DOHH2 (cell line): ENCODE measurements at regions not wholly inside any gene's neighbourhood (a gene's known extent, or its start where the extent isn't known, plus 50 kb on each side); places are given as distances from the start of the nearest gene placed in this dataset.
"Not testable (repeated sequence)": the region's sequence is repeated elsewhere in the genome, so short reads cannot be mapped to it uniquely, and the experiment has no call there.

ENCODE experiments used
- H3F3A ChIP-seq: fragments of 200-600 bp; sonication (generic), shearing (Covaris generic); 2 replicates; pipeline ENCODE4 v1.6.0; 2016; ENCODE audit warnings: antibody characterized with exemption, mild to moderate bottlenecking; ENCODE audit not compliant: control insufficient read depth, insufficient read depth
- H3K27ac ChIP-seq: fragments of 200-600 bp; sonication (generic); 2 replicates; pipeline ENCODE4 v1.5.1; 2014; ENCODE audit warnings: low read depth, mild to moderate bottlenecking, low read length, moderate library complexity
- H3K27me3 ChIP-seq: fragments of 200-600 bp; sonication (generic); 2 replicates; pipeline ENCODE4 v1.6.1; 2014; ENCODE audit warnings: mild to moderate bottlenecking, low read length, mixed read lengths; ENCODE audit not compliant: control insufficient read depth
- H3K36me3 ChIP-seq: fragments of 200-600 bp; sonication (generic); 2 replicates; pipeline ENCODE4 v1.6.1; 2014; ENCODE audit warnings: mild to moderate bottlenecking, low read length, moderate library complexity, mixed read lengths; ENCODE audit not compliant: control insufficient read depth
- H3K4me1 ChIP-seq: fragments of 200-600 bp; sonication (generic); 2 replicates; pipeline ENCODE4 v1.6.1; 2014; ENCODE audit warnings: mild to moderate bottlenecking, low read length, mixed read lengths; ENCODE audit not compliant: control insufficient read depth
- H3K4me2 ChIP-seq: fragments of 200-600 bp; sonication (generic); 2 replicates; pipeline ENCODE4 v1.6.0; 2014; ENCODE audit warnings: mild to moderate bottlenecking, low read length, moderate library complexity
- H3K4me3 ChIP-seq: fragments of 200-600 bp; sonication (generic); 2 replicates; pipeline ENCODE4 v1.5.1; 2014; ENCODE audit warnings: mild to moderate bottlenecking, low read length, mixed read lengths
- H3K79me2 ChIP-seq: fragments of 200-600 bp; sonication (generic); 2 replicates; pipeline ENCODE4 v1.6.1; 2014; ENCODE audit warnings: mild to moderate bottlenecking, low read length, mixed read lengths; ENCODE audit not compliant: control insufficient read depth
- H3K9me2 ChIP-seq: fragments of 200-600 bp; sonication (generic); replicated peaks from 2 replicates; pipeline ENCODE4 v1.6.1; 2014; ENCODE audit warnings: mild to moderate bottlenecking, low read length, mixed read lengths; ENCODE audit not compliant: control insufficient read depth
- H3K9me3 ChIP-seq: fragments of 200-600 bp; sonication (generic); 2 replicates; pipeline ENCODE4 v1.6.1; 2014; ENCODE audit warnings: antibody characterized with exemption, low read length, mixed read lengths; ENCODE audit not compliant: control insufficient read depth, insufficient read depth
- H4K20me1 ChIP-seq: fragments of 200-600 bp; sonication (generic); 2 replicates; pipeline ENCODE4 v1.6.0; 2014; ENCODE audit warnings: low read depth, mild to moderate bottlenecking, antibody characterized with exemption, low read length, moderate library complexity; ENCODE audit not compliant: control insufficient read depth, insufficient read depth
- CTCF ChIP-seq: fragments of 200-600 bp; sonication (generic); IDR thresholded peaks from one replicate; pipeline ENCODE4 v1.5.1; 2014; ENCODE audit warnings: antibody characterized with exemption, mild to moderate bottlenecking, low read depth, low read length; ENCODE audit not compliant: poor library complexity, severe bottlenecking
- EZH2phosphoT487 ChIP-seq: fragments of 200-600 bp; sonication (generic); IDR thresholded peaks from 2 replicates; pipeline ENCODE4 v1.6.1; 2017; ENCODE audit warnings: borderline replicate concordance, mild to moderate bottlenecking, antibody characterized with exemption, low read length, moderate library complexity, mixed read lengths

DNA sequence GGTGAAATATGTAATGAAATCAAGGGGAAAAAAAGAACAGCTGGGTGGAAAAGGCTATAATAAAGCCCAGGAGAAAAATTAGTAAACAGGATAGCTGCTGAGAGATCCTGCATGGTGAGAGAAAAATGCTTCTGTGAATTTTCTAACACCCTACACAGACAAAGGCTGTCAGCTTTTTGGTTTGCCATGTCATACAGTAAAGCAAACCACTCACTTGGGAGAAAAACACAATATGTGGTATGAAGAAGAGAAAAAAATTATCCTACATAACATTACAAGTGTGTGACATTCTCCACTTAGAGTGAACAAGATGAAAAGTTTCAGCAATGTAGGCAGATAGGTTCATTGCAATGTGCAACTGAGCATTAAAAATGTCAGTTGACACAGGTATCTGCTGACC is 133.6 kb downstream of the PLPPR4 start:
- TF ChIP-seq EZH2phosphoT487 (no peak), CTCF (no peak)
- Histone ChIP-seq H3K4me2 (no peak overlapping the region), H4K20me1 (no peaks in the 10 kb centered on the region), H3K79me2 (no peaks in the 10 kb centered on the region), H3F3A (no peaks in the 10 kb centered on the region), H3K4me3 (no peak overlapping the region), H3K4me1 (no peaks in the 10 kb centered on the region), H3K36me3 (no peaks in the 10 kb centered on the region), H3K9me3 (no peaks in the 10 kb centered on the region), H3K27ac (no peak overlapping the region), H3K9me2 (no peaks in the 10 kb centered on the region), H3K27me3 (0 out of 2 replicates have a peak, but pooled peaks cover 5% of the 10 kb centered on the region)

GRCh38 chr1:99401556-99401955 is 137.3 kb downstream of the PLPPR4 start:
- not testable (repeated sequence) for H4K20me1 ChIP-seq, H3K4me2 ChIP-seq, H3K9me3 ChIP-seq, H3K4me1 ChIP-seq, H3K36me3 ChIP-seq, H3K27ac ChIP-seq, H3K4me3 ChIP-seq, H3F3A ChIP-seq, H3K27me3 ChIP-seq, H3K9me2 ChIP-seq, H3K79me2 ChIP-seq

GRCh38 chr1:99404399-99404798 is 140.1 kb downstream of the PLPPR4 start:
- not testable (repeated sequence) for H3K79me2 ChIP-seq, H3K27ac ChIP-seq, H3K9me3 ChIP-seq, H3F3A ChIP-seq, H4K20me1 ChIP-seq, H3K9me2 ChIP-seq, H3K4me3 ChIP-seq, H3K36me3 ChIP-seq, H3K27me3 ChIP-seq, H3K4me1 ChIP-seq, H3K4me2 ChIP-seq

GRCh38 chr1:99405325-99405724 is 141.0 kb downstream of the PLPPR4 start:
- H3K27ac ChIP-seq, H3K36me3 ChIP-seq, H3K27me3 ChIP-seq, H3K9me2 ChIP-seq, H3K79me2 ChIP-seq, H3F3A ChIP-seq, H3K4me3 ChIP-seq, H3K4me2 ChIP-seq, H3K4me1 ChIP-seq, H3K9me3 ChIP-seq, H4K20me1 ChIP-seq: not testable (repeated sequence)

DNA sequence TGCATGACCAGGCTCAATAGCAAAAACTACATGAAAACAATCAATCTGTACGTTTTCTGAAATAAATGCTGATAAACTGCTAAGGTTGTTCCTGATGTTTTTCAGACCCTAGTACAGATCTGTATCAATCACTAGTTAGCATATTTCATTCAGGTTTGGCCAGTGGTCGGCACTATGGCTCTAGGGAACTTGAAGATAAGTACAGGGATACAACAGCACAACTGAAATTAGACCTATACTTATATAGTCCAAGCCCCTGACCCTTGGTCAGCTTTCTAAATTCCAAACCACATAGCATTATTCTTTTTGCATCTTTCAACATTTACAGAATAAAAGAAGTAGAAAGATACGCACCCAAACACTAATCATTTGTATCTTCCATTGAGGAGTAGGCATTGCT is 142.7 kb downstream of the PLPPR4 start:
- Histone ChIP-seq H3K36me3 (no peaks in the 10 kb centered on the region), H3K79me2 (no peaks in the 10 kb centered on the region), H3F3A (no peaks in the 10 kb centered on the region), H3K4me3 (no peak overlapping the region), H3K27me3 (no peaks in the 10 kb centered on the region), H3K4me2 (no peak overlapping the region), H3K27ac (no peak overlapping the region), H3K4me1 (no peaks in the 10 kb centered on the region), H4K20me1 (no peaks in the 10 kb centered on the region), H3K9me3 (no peaks in the 10 kb centered on the region), H3K9me2 (no peaks in the 10 kb centered on the region)
- no peak for TF ChIP-seq CTCF
- TF ChIP-seq EZH2phosphoT487: no peak
